ENCODE measurements at regions not wholly inside any gene's neighbourhood (a gene's known extent, or its start where the extent isn't known, plus 50 kb on each side); places are given as distances from the start of the nearest gene placed in this dataset.
A peak's percentile ranks its signal among the peaks of the same experiment; 100 is the strongest.

GRCh38 chr9:106383072-106383471, 479.9 kb upstream of the ZNF462 start:
- Histone ChIP-seq H3K36me3 (no peaks in the 10 kb centered on the region), H3K9me3 (ENCODE audit: severe bottlenecking) (no peaks in the 10 kb centered on the region)
- DNase-seq, result peak; percentile 21

GRCh38 chr9:106387965-106388364, 475.0 kb upstream of the ZNF462 start:
- Histone ChIP-seq H3K27ac (peak overlapping the region; percentile 76), H3K9me3 (ENCODE audit: severe bottlenecking) (no peaks in the 10 kb centered on the region), H3K4me3 (ENCODE audit: low read depth, low read length) (no peak overlapping the region), H3K36me3 (no peaks in the 10 kb centered on the region), H3K27me3 (ENCODE audit: insufficient read depth, low read depth, severe bottlenecking) (no peaks in the 10 kb centered on the region)
- no peak for DNase-seq
- TF ChIP-seq CTCF (IDR thresholded peaks at IDR 0.05; ENCODE audit: low read depth, low read length), result no peak

More at GRCh38 chr9:106383072-106383471, 479.9 kb upstream of the ZNF462 start:
- H3K4me3 ChIP-seq (ENCODE audit: low read depth, low read length), result no peak overlapping the region
- TF ChIP-seq CTCF (IDR thresholded peaks at IDR 0.05; ENCODE audit: low read depth, low read length), result no peak
- H3K27me3 ChIP-seq (ENCODE audit: insufficient read depth, low read depth, severe bottlenecking), result no peaks in the 10 kb centered on the region
- H3K27ac ChIP-seq, result peak overlapping the region; percentile 6; the same call in 1 of the 2 replicates

GRCh38 chr9:106393226-106393625, 469.7 kb upstream of the ZNF462 start:
- Histone ChIP-seq H3K36me3 (no peaks in the 10 kb centered on the region), H3K4me3 (ENCODE audit: low read depth, low read length) (no peak overlapping the region), H3K27me3 (ENCODE audit: insufficient read depth, low read depth, severe bottlenecking) (no peaks in the 10 kb centered on the region), H3K27ac (no peak overlapping the region), H3K9me3 (ENCODE audit: severe bottlenecking) (no peaks in the 10 kb centered on the region)
- no peak for TF ChIP-seq CTCF (IDR thresholded peaks at IDR 0.05; ENCODE audit: low read depth, low read length)
- DNase-seq, result no peak

- Histone ChIP-seq H3K27me3 (ENCODE audit: insufficient read depth, low read depth, severe bottlenecking) (no peaks in the 10 kb centered on the region), H3K4me3 (ENCODE audit: low read depth, low read length) (no peak overlapping the region), H3K27ac (no peak overlapping the region), H3K36me3 (no peaks in the 10 kb centered on the region), H3K9me3 (ENCODE audit: severe bottlenecking) (peaks cover 2% of the 10 kb centered on the region)
- no peak for TF ChIP-seq CTCF (IDR thresholded peaks at IDR 0.05; ENCODE audit: low read depth, low read length)
- DNase-seq, result no peak
These were observed 462.8 kb upstream of the ZNF462 start for GRCh38 chr9:106400170-106400569.

GRCh38 chr9:106400950-106401349, 462.0 kb upstream of the ZNF462 start:
- H3K27ac ChIP-seq, result no peak overlapping the region
- no peak for TF ChIP-seq CTCF (IDR thresholded peaks at IDR 0.05; ENCODE audit: low read depth, low read length)
- H3K4me3 ChIP-seq (ENCODE audit: low read depth, low read length), result no peak overlapping the region
- no peaks in the 10 kb centered on the region for H3K27me3 ChIP-seq (ENCODE audit: insufficient read depth, low read depth, severe bottlenecking)
- H3K36me3 ChIP-seq, result no peaks in the 10 kb centered on the region
- H3K9me3 ChIP-seq (ENCODE audit: severe bottlenecking), result peaks cover 2% of the 10 kb centered on the region
- no peak for DNase-seq

GRCh38 chr9:106403081-106403480, 459.9 kb upstream of the ZNF462 start:
- peaks cover 2% of the 10 kb centered on the region for H3K9me3 ChIP-seq (ENCODE audit: severe bottlenecking)
- no peak overlapping the region for H3K27ac ChIP-seq
- no peak for DNase-seq
- H3K36me3 ChIP-seq, result no peaks in the 10 kb centered on the region
- H3K27me3 ChIP-seq (ENCODE audit: insufficient read depth, low read depth, severe bottlenecking), result no peaks in the 10 kb centered on the region
- H3K4me3 ChIP-seq (ENCODE audit: low read depth, low read length), result no peak overlapping the region
- TF ChIP-seq CTCF (IDR thresholded peaks at IDR 0.05; ENCODE audit: low read depth, low read length), result no peak

Data from WERI-Rb-1 (cell line).